Fibroblast of lung (primary cell): ENCODE measurements at regions not wholly inside any gene's neighbourhood (a gene's known extent, or its start where the extent isn't known, plus 50 kb on each side); places are given as distances from the start of the nearest gene placed in this dataset.

Experiments used
- CTCF ChIP-seq, 2 donors: IDR thresholded peaks in 1 of 2; conservative IDR thresholded peaks in 1 of 2; 1 replicate in 1 of 2; 2 replicates in 1 of 2; pipeline ENCODE4 v1.5.1; 2011 to 2012; ENCODE audit warnings: low read length in 2 of 2, control low read depth in 1 of 2, inconsistent platforms in 1 of 2, low read depth in 1 of 2, mild to moderate bottlenecking in 1 of 2
- EZH2 ChIP-seq: IDR thresholded peaks from 2 replicates; pipeline ENCODE4 v1.5.1; 2012; ENCODE audit warnings: low read length, control low read depth, mild to moderate bottlenecking; ENCODE audit errors: missing control alignments

- no peak for TF ChIP-seq CTCF (conservative IDR thresholded peaks at IDR 0.05 in 1 of 2, IDR thresholded peaks at IDR 0.05 in 1 of 2; ENCODE audit: low read depth in 1 of 2, low read length in 2 of 2)
- no peak for TF ChIP-seq EZH2
Measured at GRCh38 chr15:61318301-61318700, 89.2 kb upstream of the RORA start.
